ENCODE measurements at regions not wholly inside any gene's neighbourhood (a gene's known extent, or its start where the extent isn't known, plus 50 kb on each side); places are given as distances from the start of the nearest gene placed in this dataset.
"Not testable (repeated sequence)": the region's sequence is repeated elsewhere in the genome, so short reads cannot be mapped to it uniquely, and the experiment has no call there.

DNA sequence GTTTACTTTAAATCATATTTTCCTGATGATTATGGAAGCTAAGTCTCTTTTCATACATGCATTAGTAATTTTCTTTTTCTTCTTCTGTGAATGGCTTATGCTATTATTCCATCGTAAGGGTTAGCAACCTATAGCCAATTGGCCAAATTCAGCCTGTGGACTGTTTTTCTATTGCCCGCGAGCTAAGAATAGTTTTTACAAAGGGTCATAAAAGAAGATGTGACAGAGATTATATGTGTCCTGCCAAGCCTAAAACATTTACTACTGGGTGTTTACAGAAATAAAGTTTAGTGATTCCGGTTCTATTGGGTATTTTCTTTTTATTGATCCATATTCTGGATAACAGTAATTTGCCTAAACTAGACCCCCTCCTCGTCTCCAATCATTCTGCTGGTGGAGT, 268.8 kb upstream of the DIO3 start:
- Histone ChIP-seq H2BK15ac (ENCODE audit: low read depth, poor library complexity, severe bottlenecking) (no peak overlapping the region), H3K4me1 (ENCODE audit: control insufficient read depth, insufficient read depth, low read depth, low read length) (no peaks in the 10 kb centered on the region), H3K36me3 (ENCODE audit: control insufficient read depth in 1 of 2, insufficient read depth in 2 of 2, low read depth in 1 of 2, low read length in 2 of 2) (no peaks in the 10 kb centered on the region), H3K14ac (ENCODE audit: low read length in 2 of 2) (no peak overlapping the region), H2AK5ac (ENCODE audit: low read length, severe bottlenecking) (no peak overlapping the region), H3K18ac (ENCODE audit: low read depth in 1 of 2, low read length in 2 of 2) (no peak overlapping the region), H3K4ac (ENCODE audit: low read depth in 1 of 2, low read length in 2 of 2) (no peak overlapping the region), H3K27ac (ENCODE audit: low read length, poor library complexity, severe bottlenecking) (no peak overlapping the region), H3K4me3 (ENCODE audit: insufficient read depth in 1 of 2, low read depth in 1 of 2, low read length in 2 of 2) (no peak overlapping the region), H3K23ac (ENCODE audit: low read length in 2 of 2) (no peak overlapping the region), H3K79me1 (replicated peaks; ENCODE audit: low read length, poor library complexity, severe bottlenecking) (no peaks in the 10 kb centered on the region), H2AFZ (ENCODE audit: low read depth, low read length) (no peak overlapping the region), H2BK5ac (ENCODE audit: low read depth, low read length, poor library complexity, severe bottlenecking) (no peak overlapping the region), H3K9me3 (ENCODE audit: control insufficient read depth, low read length) (no peaks in the 10 kb centered on the region), H4K8ac (ENCODE audit: low read length) (no peak overlapping the region), H3K9ac (ENCODE audit: low read length) (no peak overlapping the region), H4K91ac (ENCODE audit: low read length) (no peak overlapping the region), H2BK120ac (ENCODE audit: low read depth, low read length) (no peak overlapping the region), H3K4me2 (ENCODE audit: low read length, poor library complexity, severe bottlenecking) (no peak overlapping the region), H3K27me3 (ENCODE audit: control insufficient read depth in 1 of 2, insufficient read depth in 1 of 2, low read length in 2 of 2) (peaks cover 0 to 15% of the 10 kb centered on the region in 2 experiments), H2BK12ac (ENCODE audit: low read length in 2 of 2) (no peak overlapping the region)
- no peak for DNase-seq
- WGBS: 68% methylated on average over 4 of the region's 5 CpGs

GRCh38 chr14:101293605-101294004, 267.7 kb upstream of the DIO3 start:
- Histone ChIP-seq H3K79me1 (replicated peaks; ENCODE audit: low read length, poor library complexity, severe bottlenecking) (no peaks in the 10 kb centered on the region), H3K9me3 (ENCODE audit: control insufficient read depth, low read length) (peaks cover 3% of the 10 kb centered on the region), H3K27ac (ENCODE audit: low read length, poor library complexity, severe bottlenecking) (no peak overlapping the region), H2BK12ac (ENCODE audit: low read length in 2 of 2) (no peak overlapping the region), H3K4me2 (ENCODE audit: low read length, poor library complexity, severe bottlenecking) (no peak overlapping the region), H4K8ac (ENCODE audit: low read length) (no peak overlapping the region), H2BK15ac (ENCODE audit: low read depth, poor library complexity, severe bottlenecking) (no peak overlapping the region), H3K4me3 (ENCODE audit: insufficient read depth in 1 of 2, low read depth in 1 of 2, low read length in 2 of 2) (no peak overlapping the region), H3K14ac (ENCODE audit: low read length in 2 of 2) (no peak overlapping the region), H3K18ac (ENCODE audit: low read depth in 1 of 2, low read length in 2 of 2) (no peak overlapping the region), H2BK120ac (ENCODE audit: low read depth, low read length) (no peak overlapping the region), H3K27me3 (ENCODE audit: control insufficient read depth in 1 of 2, insufficient read depth in 1 of 2, low read length in 2 of 2) (peaks cover 0 to 7% of the 10 kb centered on the region in 2 experiments), H2AK5ac (ENCODE audit: low read length, severe bottlenecking) (no peak overlapping the region), H3K4ac (ENCODE audit: low read depth in 1 of 2, low read length in 2 of 2) (no peak overlapping the region), H3K36me3 (ENCODE audit: control insufficient read depth in 1 of 2, insufficient read depth in 2 of 2, low read depth in 1 of 2, low read length in 2 of 2) (no peaks in the 10 kb centered on the region), H2AFZ (ENCODE audit: low read depth, low read length) (no peak overlapping the region), H3K23ac (ENCODE audit: low read length in 2 of 2) (no peak overlapping the region), H3K9ac (ENCODE audit: low read length) (no peak overlapping the region), H3K4me1 (ENCODE audit: control insufficient read depth, insufficient read depth, low read depth, low read length) (no peaks in the 10 kb centered on the region), H2BK5ac (ENCODE audit: low read depth, low read length, poor library complexity, severe bottlenecking) (no peak overlapping the region), H4K91ac (ENCODE audit: low read length) (no peak overlapping the region)
- DNase-seq: no peak

DNA sequence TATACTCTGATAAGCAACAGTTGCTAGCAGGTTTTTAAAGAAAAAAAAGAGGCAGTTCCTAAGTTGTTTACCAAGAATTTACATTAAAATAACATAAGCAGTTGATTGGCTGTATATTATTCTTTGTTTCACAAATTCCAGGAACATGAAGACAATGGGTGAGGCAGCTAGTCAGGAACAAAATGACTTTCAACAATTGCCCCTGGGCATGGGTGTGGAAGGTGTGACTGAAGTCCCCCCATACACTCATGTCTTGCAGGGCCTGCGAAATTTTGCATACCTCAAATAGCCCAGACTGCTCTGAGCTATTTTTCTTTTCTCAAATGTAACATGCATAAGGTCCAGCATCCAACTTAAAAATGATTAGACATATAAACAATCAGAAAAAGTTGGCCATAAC, 267.2 kb upstream of the DIO3 start:
- Histone ChIP-seq H3K4me2 (ENCODE audit: low read length, poor library complexity, severe bottlenecking) (no peak overlapping the region), H3K9ac (ENCODE audit: low read length) (no peak overlapping the region), H3K27me3 (ENCODE audit: control insufficient read depth in 1 of 2, insufficient read depth in 1 of 2, low read length in 2 of 2) (peaks cover 0 to 7% of the 10 kb centered on the region in 2 experiments), H2BK15ac (ENCODE audit: low read depth, poor library complexity, severe bottlenecking) (no peak overlapping the region), H2AK5ac (ENCODE audit: low read length, severe bottlenecking) (no peak overlapping the region), H3K18ac (ENCODE audit: low read depth in 1 of 2, low read length in 2 of 2) (no peak overlapping the region), H2BK120ac (ENCODE audit: low read depth, low read length) (no peak overlapping the region), H2BK12ac (ENCODE audit: low read length in 2 of 2) (no peak overlapping the region), H3K14ac (ENCODE audit: low read length in 2 of 2) (no peak overlapping the region), H2AFZ (ENCODE audit: low read depth, low read length) (no peak overlapping the region), H4K91ac (ENCODE audit: low read length) (no peak overlapping the region), H2BK5ac (ENCODE audit: low read depth, low read length, poor library complexity, severe bottlenecking) (no peak overlapping the region), H3K36me3 (ENCODE audit: control insufficient read depth in 1 of 2, insufficient read depth in 2 of 2, low read depth in 1 of 2, low read length in 2 of 2) (no peaks in the 10 kb centered on the region), H3K27ac (ENCODE audit: low read length, poor library complexity, severe bottlenecking) (no peak overlapping the region), H4K8ac (ENCODE audit: low read length) (no peak overlapping the region), H3K23ac (ENCODE audit: low read length in 2 of 2) (no peak overlapping the region), H3K4ac (ENCODE audit: low read depth in 1 of 2, low read length in 2 of 2) (no peak overlapping the region), H3K79me1 (replicated peaks; ENCODE audit: low read length, poor library complexity, severe bottlenecking) (no peaks in the 10 kb centered on the region), H3K9me3 (ENCODE audit: control insufficient read depth, low read length) (peaks cover 3% of the 10 kb centered on the region), H3K4me3 (ENCODE audit: insufficient read depth in 1 of 2, low read depth in 1 of 2, low read length in 2 of 2) (no peak overlapping the region), H3K4me1 (ENCODE audit: control insufficient read depth, insufficient read depth, low read depth, low read length) (no peaks in the 10 kb centered on the region)
- DNase-seq: no peak
- 67% methylated on average over 1 of the region's 1 CpG for WGBS

DNA sequence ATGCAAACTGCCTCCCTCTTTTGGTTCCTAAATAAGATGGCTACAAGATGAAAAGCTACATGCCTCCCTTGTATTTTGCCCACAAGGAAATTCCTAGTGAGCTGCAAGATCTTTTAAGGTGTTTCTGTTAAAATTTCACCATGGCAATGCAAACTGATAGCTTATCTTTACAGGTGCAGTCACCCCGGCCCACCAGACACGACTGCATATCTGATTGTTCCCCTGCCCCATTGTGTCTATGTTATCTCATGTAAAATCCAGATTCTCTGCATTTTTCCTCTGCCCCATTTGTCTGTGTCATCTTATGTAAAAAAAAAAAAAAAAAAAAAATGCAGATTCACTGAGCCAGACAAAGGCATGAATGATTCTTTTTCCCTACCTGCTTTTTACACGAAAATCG, 261.5 kb upstream of the DIO3 start:
- not testable (repeated sequence) for H2BK12ac ChIP-seq (ENCODE audit: low read length in 2 of 2); DNase-seq; H3K4me2 ChIP-seq (ENCODE audit: low read length, poor library complexity, severe bottlenecking); H3K4ac ChIP-seq (ENCODE audit: low read depth in 1 of 2, low read length in 2 of 2); H3K27ac ChIP-seq (ENCODE audit: low read length, poor library complexity, severe bottlenecking); H3K9me3 ChIP-seq (ENCODE audit: control insufficient read depth, low read length); H2AFZ ChIP-seq (ENCODE audit: low read depth, low read length); H3K4me1 ChIP-seq (ENCODE audit: control insufficient read depth, insufficient read depth, low read depth, low read length); H4K91ac ChIP-seq (ENCODE audit: low read length); H3K36me3 ChIP-seq (ENCODE audit: control insufficient read depth in 1 of 2, insufficient read depth in 2 of 2, low read depth in 1 of 2, low read length in 2 of 2); H3K4me3 ChIP-seq (ENCODE audit: insufficient read depth in 1 of 2, low read depth in 1 of 2, low read length in 2 of 2); H3K23ac ChIP-seq (ENCODE audit: low read length in 2 of 2); H2BK120ac ChIP-seq (ENCODE audit: low read depth, low read length); H4K8ac ChIP-seq (ENCODE audit: low read length); H2AK5ac ChIP-seq (ENCODE audit: low read length, severe bottlenecking); H3K18ac ChIP-seq (ENCODE audit: low read depth in 1 of 2, low read length in 2 of 2); H3K9ac ChIP-seq (ENCODE audit: low read length); H3K14ac ChIP-seq (ENCODE audit: low read length in 2 of 2); H3K79me1 ChIP-seq (replicated peaks; ENCODE audit: low read length, poor library complexity, severe bottlenecking); H2BK15ac ChIP-seq (ENCODE audit: low read depth, poor library complexity, severe bottlenecking); H2BK5ac ChIP-seq (ENCODE audit: low read depth, low read length, poor library complexity, severe bottlenecking); H3K27me3 ChIP-seq (ENCODE audit: control insufficient read depth in 1 of 2, insufficient read depth in 1 of 2, low read length in 2 of 2)
- 42% methylated on average over 4 of the region's 4 CpGs for WGBS
